GM21825 (cell line): ENCODE measurements at regions not wholly inside any gene's neighbourhood (a gene's known extent, or its start where the extent isn't known, plus 50 kb on each side); places are given as distances from the start of the nearest gene placed in this dataset.

ENCODE experiments used
- ATAC-seq: cut with Tn5 transposase; IDR thresholded peaks from one replicate; pipeline ENCODE4 v1.9.1; 2021; ENCODE audit warnings: mild to moderate bottlenecking, moderate library complexity; ENCODE audit not compliant: unreplicated experiment

GRCh38 chr7:115719963-115720362 is 310.6 kb downstream of the TFEC start:
- ATAC-seq = no peak

GRCh38 chr7:115709664-115710063 is 320.9 kb downstream of the TFEC start:
- no peak for ATAC-seq

GRCh38 chr7:115708013-115708341 is 322.6 kb downstream of the TFEC start:
- ATAC-seq = no peak

- ATAC-seq = no peak
These were observed 323.1 kb downstream of the TFEC start for GRCh38 chr7:115707258-115708012.

- ATAC-seq = no peak
These were observed 325.7 kb downstream of the TFEC start for GRCh38 chr7:115704884-115705283.

GRCh38 chr7:115701141-115701540 is 329.4 kb downstream of the TFEC start:
- ATAC-seq = no peak

- no peak for ATAC-seq
These were observed 336.1 kb downstream of the TFEC start for GRCh38 chr7:115694424-115694823.

- ATAC-seq = no peak
These were observed 336.8 kb downstream of the TFEC start for GRCh38 chr7:115693779-115694178.

- no peak for ATAC-seq
These were observed 340.6 kb downstream of the TFEC start for GRCh38 chr7:115689941-115690340.

- ATAC-seq = no peak
These were observed 347.5 kb downstream of the TFEC start for GRCh38 chr7:115683093-115683492.

GRCh38 chr7:115682507-115682906 is 348.1 kb downstream of the TFEC start:
- no peak for ATAC-seq

GRCh38 chr7:115680921-115681320 is 349.6 kb downstream of the TFEC start:
- no peak for ATAC-seq

GRCh38 chr7:115679976-115680375 is 350.6 kb downstream of the TFEC start:
- no peak for ATAC-seq

GRCh38 chr7:115679423-115679822 is 351.1 kb downstream of the TFEC start:
- no peak for ATAC-seq

GRCh38 chr7:115678086-115678982 is 352.2 kb downstream of the TFEC start:
- no peak for ATAC-seq

- no peak for ATAC-seq
These were observed 353.9 kb downstream of the TFEC start for GRCh38 chr7:115676707-115677106.

GRCh38 chr7:115676080-115676479 is 354.5 kb downstream of the TFEC start:
- ATAC-seq = no peak

- ATAC-seq = no peak
These were observed 356.0 kb downstream of the TFEC start for GRCh38 chr7:115674467-115675024.

- ATAC-seq = no peak
These were observed 358.5 kb downstream of the TFEC start for GRCh38 chr7:115672024-115672423.

- ATAC-seq = no peak
These were observed 367.9 kb downstream of the TFEC start for GRCh38 chr7:115662676-115663075.

GRCh38 chr7:115662120-115662519 is 368.4 kb downstream of the TFEC start:
- no peak for ATAC-seq

GRCh38 chr7:115658223-115658622 is 372.3 kb downstream of the TFEC start:
- no peak for ATAC-seq
